Muscle layer of colon (tissue), 2 donors: ENCODE measurements at regions not wholly inside any gene's neighbourhood (a gene's known extent, or its start where the extent isn't known, plus 50 kb on each side); places are given as distances from the start of the nearest gene placed in this dataset.

Experiments used
- H3K27ac ChIP-seq: one replicate; pipeline ENCODE4 v1.7.0; 2013; ENCODE audit warnings: low read depth, mild to moderate bottlenecking, low read length, moderate library complexity
- H3K27me3 ChIP-seq, 2 donors: one replicate each; pipeline ENCODE4 v1.7.0; 2013; ENCODE audit warnings: low read length in 2 of 2, mild to moderate bottlenecking in 2 of 2; ENCODE audit not compliant: insufficient read depth in 2 of 2, control insufficient read depth in 1 of 2
- H3K36me3 ChIP-seq: one replicate; pipeline ENCODE4 v1.7.0; 2013; ENCODE audit warnings: mild to moderate bottlenecking, low read length; ENCODE audit not compliant: insufficient read depth
- H3K4me1 ChIP-seq: one replicate; pipeline ENCODE4 v1.7.0; 2013; ENCODE audit warnings: mild to moderate bottlenecking, low read length; ENCODE audit not compliant: insufficient read depth
- H3K4me3 ChIP-seq, 2 donors: one replicate each; pipeline ENCODE4 v1.7.0; 2013; ENCODE audit warnings: low read length in 2 of 2, low read depth in 1 of 2, mild to moderate bottlenecking in 1 of 2, moderate library complexity in 1 of 2
- H3K9ac ChIP-seq: one replicate; pipeline ENCODE4 v1.7.0; 2013; ENCODE audit warnings: low read length
- H3K9me3 ChIP-seq: one replicate; pipeline ENCODE4 v1.7.0; 2013; ENCODE audit warnings: mild to moderate bottlenecking, low read length
- donor health status: abdominal sarcoma.
- donor health status: Adenocarcinoma of cecum.

GRCh38 chr2:30310371-30310770 is 79.0 kb downstream of the LBH start:
- no peak overlapping the region for H3K4me3 ChIP-seq
- H3K9ac ChIP-seq, result no peak overlapping the region
- no peak overlapping the region for H3K27ac ChIP-seq
- no peaks in the 10 kb centered on the region for H3K9me3 ChIP-seq
- no peaks in the 10 kb centered on the region for H3K27me3 ChIP-seq
- H3K36me3 ChIP-seq, result no peaks in the 10 kb centered on the region
- no peaks in the 10 kb centered on the region for H3K4me1 ChIP-seq

- H3K4me1 ChIP-seq, result no peaks in the 10 kb centered on the region
- no peak overlapping the region for H3K27ac ChIP-seq
- no peaks in the 10 kb centered on the region for H3K9me3 ChIP-seq
- H3K9ac ChIP-seq, result no peak overlapping the region
- H3K4me3 ChIP-seq, result no peak overlapping the region
- H3K27me3 ChIP-seq, result no peaks in the 10 kb centered on the region
- H3K36me3 ChIP-seq, result no peaks in the 10 kb centered on the region
These were observed 79.6 kb downstream of the LBH start for GRCh38 chr2:30310955-30311354.

DNA sequence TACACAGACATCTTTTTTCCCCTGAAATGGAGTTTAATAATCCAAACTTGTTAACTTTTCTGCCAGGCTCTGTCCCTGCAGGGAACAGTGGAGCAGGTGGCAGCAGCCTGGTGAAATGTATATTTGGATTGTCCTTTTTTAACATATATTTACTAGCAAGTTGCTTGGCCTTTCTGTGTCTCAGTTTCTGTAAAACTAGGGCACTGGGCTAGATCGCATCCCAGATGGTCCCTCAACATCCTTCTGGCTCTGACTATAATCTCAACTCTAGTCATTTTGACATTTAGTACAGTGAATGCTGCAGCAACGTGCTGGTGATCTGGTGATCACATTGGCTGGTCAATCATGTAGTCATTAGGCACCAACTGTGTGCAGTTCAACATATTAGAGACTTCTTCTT is 80.4 kb downstream of the LBH start:
- Histone ChIP-seq H3K36me3 (no peaks in the 10 kb centered on the region), H3K27ac (no peak overlapping the region), H3K9ac (no peak overlapping the region), H3K27me3 (no peaks in the 10 kb centered on the region), H3K4me3 (no peak overlapping the region), H3K9me3 (no peaks in the 10 kb centered on the region), H3K4me1 (no peaks in the 10 kb centered on the region)

- H3K4me3 ChIP-seq, result no peak overlapping the region
- no peaks in the 10 kb centered on the region for H3K9me3 ChIP-seq
- H3K27ac ChIP-seq, result no peak overlapping the region
- no peak overlapping the region for H3K9ac ChIP-seq
- H3K4me1 ChIP-seq, result no peaks in the 10 kb centered on the region
- H3K36me3 ChIP-seq, result no peaks in the 10 kb centered on the region
- no peaks in the 10 kb centered on the region for H3K27me3 ChIP-seq
These were observed 81.6 kb downstream of the LBH start for GRCh38 chr2:30312916-30313315.

- Histone ChIP-seq H3K4me1 (no peaks in the 10 kb centered on the region), H3K27me3 (no peaks in the 10 kb centered on the region), H3K36me3 (no peaks in the 10 kb centered on the region), H3K27ac (no peak overlapping the region), H3K4me3 (no peak overlapping the region), H3K9me3 (no peaks in the 10 kb centered on the region), H3K9ac (no peak overlapping the region)
These were observed 83.6 kb downstream of the LBH start for GRCh38 chr2:30314981-30315380.

- no peaks in the 10 kb centered on the region for H3K27me3 ChIP-seq
- no peak overlapping the region for H3K27ac ChIP-seq
- H3K9me3 ChIP-seq, result no peaks in the 10 kb centered on the region
These were observed 84.2 kb downstream of the LBH start for GRCh38 chr2:30315391-30316063.

GRCh38 chr2:30316408-30316807 is 85.1 kb downstream of the LBH start:
- H3K4me3 ChIP-seq, result no peak overlapping the region
- H3K9me3 ChIP-seq, result no peaks in the 10 kb centered on the region
- no peak overlapping the region for H3K27ac ChIP-seq
- no peaks in the 10 kb centered on the region for H3K27me3 ChIP-seq
- H3K4me1 ChIP-seq, result no peaks in the 10 kb centered on the region
- H3K36me3 ChIP-seq, result no peaks in the 10 kb centered on the region
- no peak overlapping the region for H3K9ac ChIP-seq

More at GRCh38 chr2:30315391-30316063, 84.2 kb downstream of the LBH start:
- no peaks in the 10 kb centered on the region for H3K36me3 ChIP-seq
- H3K4me1 ChIP-seq, result no peaks in the 10 kb centered on the region
- H3K4me3 ChIP-seq, result no peak overlapping the region
- no peak overlapping the region for H3K9ac ChIP-seq

GRCh38 chr2:30318987-30319782 is 87.9 kb downstream of the LBH start:
- no peaks in the 10 kb centered on the region for H3K36me3 ChIP-seq
- no peak overlapping the region for H3K4me3 ChIP-seq
- H3K9ac ChIP-seq, result no peak overlapping the region
- no peaks in the 10 kb centered on the region for H3K4me1 ChIP-seq
- H3K27me3 ChIP-seq, result no peaks in the 10 kb centered on the region
- no peak overlapping the region for H3K27ac ChIP-seq
- no peaks in the 10 kb centered on the region for H3K9me3 ChIP-seq

DNA sequence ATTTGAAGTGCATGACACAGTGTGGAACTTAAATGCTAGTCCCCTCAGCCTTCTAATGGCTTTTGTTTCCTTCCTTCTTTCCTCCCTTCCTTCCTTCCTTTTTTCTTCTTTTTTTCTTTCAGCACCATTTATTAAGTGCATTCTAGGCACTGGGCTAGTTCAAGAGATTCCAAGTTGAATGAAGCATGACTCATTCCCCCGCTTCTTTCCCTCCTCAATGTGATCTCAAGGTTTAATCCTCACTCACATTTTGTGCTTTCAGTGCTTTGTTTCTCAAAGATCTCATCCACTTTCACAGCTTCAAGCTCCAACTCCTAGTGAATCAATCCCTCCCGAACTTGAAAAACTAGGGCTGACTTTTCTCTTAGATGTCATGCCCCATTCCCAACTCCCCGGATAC is 90.1 kb downstream of the LBH start:
- Histone ChIP-seq H3K4me1 (no peaks in the 10 kb centered on the region), H3K36me3 (no peaks in the 10 kb centered on the region), H3K9ac (no peak overlapping the region), H3K27me3 (no peaks in the 10 kb centered on the region), H3K4me3 (no peak overlapping the region), H3K27ac (no peak overlapping the region), H3K9me3 (no peaks in the 10 kb centered on the region)

DNA sequence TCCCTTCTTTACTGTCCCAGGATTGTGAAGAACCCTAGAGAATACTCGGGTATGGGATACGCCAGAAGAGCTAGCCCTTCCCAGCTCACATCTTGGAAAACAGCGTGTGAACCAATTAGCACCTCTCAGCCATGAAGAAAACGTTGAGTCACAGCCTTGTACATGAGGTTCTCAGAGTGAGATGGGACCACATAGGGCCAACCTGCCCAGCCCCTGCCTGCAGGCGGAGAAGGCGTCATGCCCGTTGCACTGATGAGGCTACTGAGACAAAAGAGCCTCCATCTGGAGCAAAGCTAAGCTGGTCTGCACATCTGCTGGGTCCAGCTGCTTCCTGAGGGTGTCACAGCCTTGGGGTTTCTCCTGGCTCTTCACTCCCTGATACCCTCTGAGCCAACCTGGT is 92.2 kb downstream of the LBH start:
- H3K27ac ChIP-seq, result no peak overlapping the region
- no peaks in the 10 kb centered on the region for H3K4me1 ChIP-seq
- H3K27me3 ChIP-seq, result no peaks in the 10 kb centered on the region
- no peak overlapping the region for H3K4me3 ChIP-seq
- H3K9ac ChIP-seq, result no peak overlapping the region
- H3K36me3 ChIP-seq, result no peaks in the 10 kb centered on the region
- no peaks in the 10 kb centered on the region for H3K9me3 ChIP-seq

DNA sequence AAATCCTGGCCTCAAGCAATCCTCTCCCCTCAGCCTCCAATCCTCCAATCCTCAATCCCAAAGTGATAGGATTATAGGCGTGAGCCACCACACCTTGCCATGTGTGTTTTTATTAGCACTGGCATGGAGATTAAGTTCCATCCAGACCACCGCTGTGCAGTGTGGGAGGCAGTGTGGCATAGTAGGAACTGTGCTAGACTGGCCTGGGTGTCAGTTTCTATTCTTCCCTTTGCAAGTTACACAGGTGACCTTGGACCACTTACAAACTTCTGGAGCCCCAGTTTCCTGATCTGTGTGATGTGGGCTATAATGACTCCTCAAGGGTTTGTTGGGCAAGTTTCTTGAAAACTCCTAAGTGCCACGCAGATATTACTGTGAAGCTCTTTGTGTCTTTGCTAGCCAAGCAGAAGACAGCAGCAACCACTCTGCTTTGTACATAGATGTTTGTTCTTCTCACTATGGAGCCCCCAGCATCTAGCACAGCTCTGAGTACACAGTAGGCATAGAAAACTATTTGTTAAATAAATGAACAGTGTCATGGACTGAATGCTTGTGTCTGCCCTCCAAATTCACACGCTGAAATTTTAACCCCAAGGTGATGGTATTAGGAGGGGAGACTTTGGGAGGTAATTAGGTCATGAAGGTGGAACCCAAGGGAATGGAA is 93.0 kb downstream of the LBH start:
- no peak overlapping the region for H3K27ac ChIP-seq
- no peaks in the 10 kb centered on the region for H3K4me1 ChIP-seq
- no peaks in the 10 kb centered on the region for H3K9me3 ChIP-seq
- no peak overlapping the region for H3K9ac ChIP-seq
- no peaks in the 10 kb centered on the region for H3K27me3 ChIP-seq
- no peaks in the 10 kb centered on the region for H3K36me3 ChIP-seq
- H3K4me3 ChIP-seq, result no peak overlapping the region
